Small intestine (tissue), 7 donors: ENCODE measurements at regions not wholly inside any gene's neighbourhood (a gene's known extent, or its start where the extent isn't known, plus 50 kb on each side); places are given as distances from the start of the nearest gene placed in this dataset.

Experiments
- DNase-seq, 2 donors: peaks; one replicate each; pipeline versions ENCODE4 v3.0.0 to v3.0.0-alpha.2; 2013
- FAIRE-seq: peaks from 2 replicates; lab custom pipeline; 2012; peaks lifted over from hg19 to GRCh38; lab: Jason Lieb, UNC
- H3K27ac ChIP-seq, 3 donors: one replicate each; pipeline ENCODE4 v1.5.1; 2013; ENCODE audit warnings: low read length in 2 of 3, mild to moderate bottlenecking in 2 of 3, control low read depth in 1 of 3, inconsistent platforms in 1 of 3, low read depth in 1 of 3, moderate library complexity in 1 of 3
- H3K27me3 ChIP-seq, 3 donors: one replicate each; pipeline ENCODE4 v1.6.1; 2013; ENCODE audit warnings: low read length in 3 of 3, inconsistent platforms in 1 of 3; ENCODE audit not compliant: control insufficient read depth in 3 of 3, insufficient read depth in 3 of 3
- H3K36me3 ChIP-seq, 3 donors: one replicate each; pipeline ENCODE4 v1.6.1; 2013; ENCODE audit warnings: low read length in 3 of 3, inconsistent platforms in 1 of 3, low read depth in 1 of 3, mild to moderate bottlenecking in 1 of 3, moderate library complexity in 1 of 3; ENCODE audit not compliant: control insufficient read depth in 3 of 3, insufficient read depth in 2 of 3
- H3K4me1 ChIP-seq, 3 donors: one replicate each; pipeline ENCODE4 v1.6.1; 2013; ENCODE audit warnings: low read length in 2 of 3, inconsistent platforms in 1 of 3, low read depth in 1 of 3, mild to moderate bottlenecking in 1 of 3, moderate library complexity in 1 of 3; ENCODE audit not compliant: control insufficient read depth in 3 of 3, insufficient read depth in 2 of 3
- H3K4me3 ChIP-seq, 3 donors: one replicate each; pipeline ENCODE4 v1.5.1; 2013; ENCODE audit warnings: low read length in 3 of 3, control low read depth in 1 of 3, inconsistent platforms in 1 of 3, low read depth in 1 of 3, mild to moderate bottlenecking in 1 of 3, moderate library complexity in 1 of 3
- H3K9me3 ChIP-seq, 2 donors: one replicate each; pipeline ENCODE4 v1.6.1; 2013; ENCODE audit warnings: low read depth in 1 of 2, low read length in 1 of 2; ENCODE audit not compliant: control insufficient read depth in 2 of 2, insufficient read depth in 1 of 2
- WGBS, 3 donors: extraction: QIAGEN DNeasy Blood & Tissue Kit; methylation state at CpG; one replicate each; pipeline ENCODE4 v1.1.7; 2013; 5-methylcytosine and 5-hydroxymethylcytosine counted together
- donor health status: healthy with polysubstance abuse.
- donor health status: control.
- donor health status: control.
- donor health status: Bipolar disorder and iron deficiency.
- donor health status: healthy.

- Histone ChIP-seq H3K4me1 (no peaks in the 10 kb centered on the region), H3K27ac (no peak overlapping the region), H3K36me3 (no peaks in the 10 kb centered on the region), H3K27me3 (no peaks in the 10 kb centered on the region), H3K9me3 (no peaks in the 10 kb centered on the region), H3K4me3 (no peak overlapping the region)
- WGBS, 3 donors = 72 to 81% (median 79%) methylated on average over 4 of the region's 4 CpGs
- no peak for FAIRE-seq
- peak in 1 of 2 donors; percentile 12 for DNase-seq
Observed at GRCh38 chr18:50456285-50456684, 81.4 kb downstream of the SKA1 start.

- H3K4me1 ChIP-seq = no peaks in the 10 kb centered on the region
- H3K4me3 ChIP-seq = no peak overlapping the region
- H3K27me3 ChIP-seq = no peaks in the 10 kb centered on the region
- no peak for FAIRE-seq
- WGBS, 3 donors = 81 to 84% (median 84%) methylated on average over 2 of the region's 2 CpGs
- no peaks in the 10 kb centered on the region for H3K9me3 ChIP-seq
- H3K36me3 ChIP-seq = no peaks in the 10 kb centered on the region
- H3K27ac ChIP-seq = no peak overlapping the region
- DNase-seq = no peak
Observed at GRCh38 chr18:50457639-50458038, 82.8 kb downstream of the SKA1 start.

- 72 to 82% (median 79%) methylated on average over 3 of the region's 3 CpGs for WGBS, 3 donors
- FAIRE-seq = no peak
- H3K36me3 ChIP-seq = no peaks in the 10 kb centered on the region
Observed at GRCh38 chr18:50458366-50458765, 83.5 kb downstream of the SKA1 start.

GRCh38 chr18:50458796-50459195 lies 84.0 kb downstream of the SKA1 start:
- no peaks in the 10 kb centered on the region for H3K36me3 ChIP-seq
- no peaks in the 10 kb centered on the region for H3K9me3 ChIP-seq
- no peak overlapping the region for H3K4me3 ChIP-seq
- peak; percentile 24 to 29 for DNase-seq
- 40 to 51% (median 44%) methylated on average over 2 of the region's 2 CpGs for WGBS, 3 donors
- no peak overlapping the region for H3K27ac ChIP-seq
- FAIRE-seq = no peak
- no peaks in the 10 kb centered on the region for H3K4me1 ChIP-seq
- no peaks in the 10 kb centered on the region for H3K27me3 ChIP-seq

More at GRCh38 chr18:50458366-50458765, 83.5 kb downstream of the SKA1 start:
- no peak overlapping the region for H3K4me3 ChIP-seq
- H3K9me3 ChIP-seq = no peaks in the 10 kb centered on the region
- H3K4me1 ChIP-seq = no peaks in the 10 kb centered on the region
- H3K27ac ChIP-seq = no peak overlapping the region
- no peaks in the 10 kb centered on the region for H3K27me3 ChIP-seq
- no peak for DNase-seq

GRCh38 chr18:50460062-50460461 lies 85.2 kb downstream of the SKA1 start:
- FAIRE-seq = no peak

GRCh38 chr18:50460716-50461115 lies 85.9 kb downstream of the SKA1 start:
- FAIRE-seq = no peak
- no peak overlapping the region for H3K27ac ChIP-seq
- WGBS, 3 donors = 77 to 97% (median 94%) methylated on average over 3 of the region's 3 CpGs

More at GRCh38 chr18:50460062-50460461, 85.2 kb downstream of the SKA1 start:
- Histone ChIP-seq H3K4me1 (no peaks in the 10 kb centered on the region), H3K36me3 (no peaks in the 10 kb centered on the region), H3K9me3 (no peaks in the 10 kb centered on the region), H3K27me3 (no peaks in the 10 kb centered on the region), H3K4me3 (no peak overlapping the region), H3K27ac (no peak overlapping the region)
- 73 to 91% (median 79%) methylated on average over 3 of the region's 3 CpGs for WGBS, 3 donors
- DNase-seq = no peak

GRCh38 chr18:50461251-50461650 lies 86.4 kb downstream of the SKA1 start:
- no peak overlapping the region for H3K4me3 ChIP-seq
- no peak overlapping the region for H3K27ac ChIP-seq
- no peaks in the 10 kb centered on the region for H3K27me3 ChIP-seq
- H3K4me1 ChIP-seq = no peaks in the 10 kb centered on the region
- no peaks in the 10 kb centered on the region for H3K9me3 ChIP-seq
- H3K36me3 ChIP-seq = no peaks in the 10 kb centered on the region
- DNase-seq = no peak
- FAIRE-seq = no peak

More at GRCh38 chr18:50460716-50461115, 85.9 kb downstream of the SKA1 start:
- Histone ChIP-seq H3K4me1 (no peaks in the 10 kb centered on the region), H3K36me3 (no peaks in the 10 kb centered on the region), H3K9me3 (no peaks in the 10 kb centered on the region), H3K4me3 (no peak overlapping the region), H3K27me3 (no peaks in the 10 kb centered on the region)
- DNase-seq = no peak

GRCh38 chr18:50465211-50466153 lies 90.6 kb downstream of the SKA1 start:
- DNase-seq (no peak), FAIRE-seq (no peak)
- Histone ChIP-seq H3K27me3 (no peaks in the 10 kb centered on the region), H3K9me3 (no peaks in the 10 kb centered on the region), H3K4me3 (no peak overlapping the region), H3K36me3 (no peaks in the 10 kb centered on the region), H3K27ac (no peak overlapping the region), H3K4me1 (no peaks in the 10 kb centered on the region)
- 88 to 92% (median 92%) methylated on average over 7 of the region's 7 CpGs for WGBS, 3 donors
